ENCODE measurements at regions not wholly inside any gene's neighbourhood (a gene's known extent, or its start where the extent isn't known, plus 50 kb on each side); places are given as distances from the start of the nearest gene placed in this dataset.
"Not testable (repeated sequence)": the region's sequence is repeated elsewhere in the genome, so short reads cannot be mapped to it uniquely, and the experiment has no call there.

DNA sequence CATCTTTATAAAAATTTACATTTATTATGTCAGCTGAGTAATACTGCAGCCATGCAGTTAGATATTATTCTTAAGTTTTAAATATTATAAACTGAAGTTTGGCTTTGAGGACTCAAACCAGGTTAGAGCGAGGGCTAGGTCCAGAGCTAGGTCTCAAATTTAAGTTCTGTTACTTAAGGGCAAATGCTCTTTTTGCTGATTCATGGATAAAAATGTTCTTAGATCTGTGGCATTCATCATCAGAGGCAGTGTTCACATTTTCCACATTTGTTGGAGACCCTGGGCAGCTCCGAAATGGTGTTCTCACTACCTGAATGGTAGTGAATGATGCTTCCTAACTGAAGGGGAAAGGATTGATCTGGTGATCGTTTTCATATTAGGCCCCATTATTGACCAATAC is 121.4 kb upstream of the MB21D2 start:
- TF ChIP-seq, protein P1, sequence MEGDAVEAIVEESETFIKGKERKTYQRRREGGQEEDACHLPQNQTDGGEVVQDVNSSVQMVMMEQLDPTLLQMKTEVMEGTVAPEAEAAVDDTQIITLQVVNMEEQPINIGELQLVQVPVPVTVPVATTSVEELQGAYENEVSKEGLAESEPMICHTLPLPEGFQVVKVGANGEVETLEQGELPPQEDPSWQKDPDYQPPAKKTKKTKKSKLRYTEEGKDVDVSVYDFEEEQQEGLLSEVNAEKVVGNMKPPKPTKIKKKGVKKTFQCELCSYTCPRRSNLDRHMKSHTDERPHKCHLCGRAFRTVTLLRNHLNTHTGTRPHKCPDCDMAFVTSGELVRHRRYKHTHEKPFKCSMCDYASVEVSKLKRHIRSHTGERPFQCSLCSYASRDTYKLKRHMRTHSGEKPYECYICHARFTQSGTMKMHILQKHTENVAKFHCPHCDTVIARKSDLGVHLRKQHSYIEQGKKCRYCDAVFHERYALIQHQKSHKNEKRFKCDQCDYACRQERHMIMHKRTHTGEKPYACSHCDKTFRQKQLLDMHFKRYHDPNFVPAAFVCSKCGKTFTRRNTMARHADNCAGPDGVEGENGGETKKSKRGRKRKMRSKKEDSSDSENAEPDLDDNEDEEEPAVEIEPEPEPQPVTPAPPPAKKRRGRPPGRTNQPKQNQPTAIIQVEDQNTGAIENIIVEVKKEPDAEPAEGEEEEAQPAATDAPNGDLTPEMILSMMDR (IDR thresholded peaks at IDR 0.05) = no peak
- Histone ChIP-seq H3K9me3 (no peaks in the 10 kb centered on the region), H3K36me3 (no peaks in the 10 kb centered on the region), H3K27ac (no peak overlapping the region), H3K4me3 (no peak overlapping the region), H3K27me3 (no peaks in the 10 kb centered on the region), H3K4me1 (no peaks in the 10 kb centered on the region)
- intact Hi-C loops (cut with DNase I) = no loop called here
- no peak for DNase-seq (ENCODE audit: low spot score in 2 of 2)

DNA sequence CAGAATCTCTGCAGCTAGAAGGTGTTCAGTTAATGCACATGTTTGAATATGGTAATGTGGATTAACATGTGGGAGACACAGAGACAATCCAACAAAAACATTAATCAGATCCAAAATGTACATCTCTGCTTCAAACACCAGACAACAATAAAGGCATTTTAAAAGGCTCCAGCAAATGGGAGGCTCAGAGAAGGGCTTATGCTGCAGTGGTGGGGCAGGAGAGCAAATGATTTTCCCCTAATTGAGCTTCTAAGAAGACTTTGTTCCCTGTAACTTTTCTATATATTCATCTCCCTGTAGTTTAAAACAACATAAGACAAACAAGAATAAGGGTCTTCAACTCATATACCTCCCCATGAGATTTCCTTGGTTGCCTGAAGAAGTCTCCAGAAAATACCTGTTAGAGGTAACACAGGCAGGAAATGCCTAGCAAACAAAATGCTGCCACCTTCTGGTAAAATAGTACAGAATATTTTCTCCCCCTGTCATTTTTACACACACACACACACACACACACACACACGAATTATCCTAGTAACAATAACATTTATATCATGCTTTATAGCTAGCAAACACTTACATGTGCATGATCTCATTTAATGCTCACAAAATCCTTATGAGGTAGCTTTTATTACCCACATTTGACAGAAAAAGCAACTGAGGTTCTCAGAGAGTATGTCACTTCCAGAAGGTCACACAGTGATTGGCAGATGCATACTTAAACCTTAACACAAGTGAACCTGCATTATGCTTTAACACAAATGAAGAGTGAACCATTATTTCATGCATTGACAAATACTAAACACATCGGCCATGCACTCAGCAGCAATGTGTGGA is 123.4 kb upstream of the MB21D2 start:
- no peaks in the 10 kb centered on the region for H3K36me3 ChIP-seq
- H3K27ac ChIP-seq = no peak overlapping the region
- no peaks in the 10 kb centered on the region for H3K27me3 ChIP-seq
- no peak overlapping the region for H3K4me3 ChIP-seq
- H3K4me1 ChIP-seq = no peaks in the 10 kb centered on the region
- DNase-seq (ENCODE audit: low spot score in 2 of 2) = no peak
- no peaks in the 10 kb centered on the region for H3K9me3 ChIP-seq
- TF ChIP-seq, protein P1 (IDR thresholded peaks at IDR 0.05) = peak; percentile 37 to 60 (median 38)
- intact Hi-C loops (cut with DNase I) = loop anchor here (1.0 kb wide), 1 partner anchor 225 kb away; no protein-coding TSS in a partner anchor

DNA sequence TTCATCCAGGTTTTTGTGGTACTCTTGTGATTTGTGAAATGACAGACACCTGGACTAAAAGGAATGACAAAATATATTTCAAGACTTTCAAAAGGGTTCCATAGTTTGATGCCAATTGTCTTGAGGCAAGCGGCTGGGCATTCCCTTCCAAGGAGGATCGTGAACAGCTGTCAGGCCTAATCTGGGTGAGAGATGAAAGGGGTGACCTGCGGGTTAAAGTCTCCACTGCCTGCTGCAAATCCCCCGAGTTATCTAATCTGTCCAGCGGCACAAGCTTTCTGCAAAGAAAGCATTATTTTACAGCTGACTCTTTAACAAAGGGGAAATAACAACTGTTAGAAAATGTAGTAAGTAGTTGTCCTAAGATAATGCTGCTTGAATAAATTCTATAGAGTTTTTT is 128.7 kb upstream of the MB21D2 start:
- H3K4me3 ChIP-seq = no peak overlapping the region
- H3K9me3 ChIP-seq = no peaks in the 10 kb centered on the region
- H3K36me3 ChIP-seq = no peaks in the 10 kb centered on the region
- TF ChIP-seq, protein P1 (IDR thresholded peaks at IDR 0.05) = no peak
- H3K27ac ChIP-seq = no peak overlapping the region
- intact Hi-C loops (cut with DNase I) = no loop called here
- no peak for DNase-seq (ENCODE audit: low spot score in 2 of 2)
- no peaks in the 10 kb centered on the region for H3K4me1 ChIP-seq
- H3K27me3 ChIP-seq = no peaks in the 10 kb centered on the region

DNA sequence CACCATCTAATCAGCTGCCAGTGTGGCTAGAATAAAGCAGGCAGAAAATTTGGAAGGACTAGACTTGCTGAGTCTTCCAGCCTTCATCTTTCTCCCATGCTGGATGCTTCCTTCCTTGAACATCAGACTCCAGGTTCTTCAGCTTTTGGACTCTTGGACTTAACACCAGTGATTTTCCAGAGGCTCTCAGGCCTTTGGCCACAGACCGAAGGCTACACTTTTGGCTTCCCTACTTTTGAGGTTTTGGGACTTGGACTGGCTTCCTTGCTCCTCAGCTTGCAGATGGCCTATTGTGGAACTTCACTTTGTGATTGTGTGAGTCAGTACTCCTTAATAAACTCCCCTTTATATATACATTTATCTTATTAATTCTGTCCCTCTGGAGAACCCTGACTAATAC is 129.8 kb upstream of the MB21D2 start:
- H3K4me1 ChIP-seq; H3K4me3 ChIP-seq; H3K9me3 ChIP-seq; intact Hi-C loops (cut with DNase I); H3K36me3 ChIP-seq; H3K27ac ChIP-seq; DNase-seq (ENCODE audit: low spot score in 2 of 2); H3K27me3 ChIP-seq: not testable (repeated sequence)

DNA sequence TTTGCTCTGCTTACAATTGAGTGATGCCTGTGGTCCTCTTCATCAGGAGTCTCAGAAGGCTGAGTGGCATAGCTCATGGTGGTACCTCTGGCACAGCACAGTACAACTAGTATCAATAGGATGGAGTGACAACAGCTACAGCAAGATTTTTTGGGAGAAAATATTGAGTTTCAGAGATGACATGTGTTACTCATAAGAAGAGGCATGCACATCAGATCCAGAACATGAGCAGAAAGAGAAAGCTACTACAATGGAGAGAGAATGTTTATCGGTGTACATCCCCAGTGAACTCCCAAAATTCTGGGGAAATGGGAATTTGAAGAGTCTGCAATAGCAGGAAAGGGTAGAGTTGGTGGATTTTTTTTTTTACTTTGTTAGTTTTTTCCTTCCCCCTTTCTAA is 130.5 kb upstream of the MB21D2 start:
- Histone ChIP-seq H3K9me3 (no peaks in the 10 kb centered on the region), H3K27ac (no peak overlapping the region), H3K36me3 (no peaks in the 10 kb centered on the region), H3K27me3 (no peaks in the 10 kb centered on the region), H3K4me3 (no peak overlapping the region), H3K4me1 (no peaks in the 10 kb centered on the region)
- TF ChIP-seq, protein P1 (IDR thresholded peaks at IDR 0.05) = no peak
- DNase-seq (ENCODE audit: low spot score in 2 of 2) = no peak
- intact Hi-C loops (cut with DNase I) = no loop called here

DNA sequence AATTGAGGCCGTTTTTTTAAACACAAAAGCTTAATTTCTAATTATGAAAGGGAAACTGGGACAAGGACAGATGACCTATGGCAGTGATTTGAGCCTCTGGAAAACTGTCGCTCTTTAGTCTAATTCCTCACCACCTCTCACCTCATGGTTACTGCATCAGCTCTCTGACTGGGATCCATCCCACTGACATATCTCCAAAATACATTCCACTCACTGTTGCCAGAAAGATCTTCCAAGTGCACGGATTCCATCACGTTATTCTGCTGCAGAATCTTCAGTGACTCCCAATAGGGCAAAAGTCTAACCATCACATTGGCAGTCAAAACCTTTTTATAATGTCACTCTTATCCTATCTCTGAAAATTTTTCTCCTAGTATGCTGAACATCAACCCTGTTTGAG is 132.3 kb upstream of the MB21D2 start:
- TF ChIP-seq, protein P1 (IDR thresholded peaks at IDR 0.05) = no peak
- intact Hi-C loops (cut with DNase I) = no loop called here
- no peaks in the 10 kb centered on the region for H3K27me3 ChIP-seq
- H3K9me3 ChIP-seq = no peaks in the 10 kb centered on the region
- H3K36me3 ChIP-seq = no peaks in the 10 kb centered on the region
- no peak overlapping the region for H3K27ac ChIP-seq
- no peaks in the 10 kb centered on the region for H3K4me1 ChIP-seq
- no peak for DNase-seq (ENCODE audit: low spot score in 2 of 2)
- no peak overlapping the region for H3K4me3 ChIP-seq

Measured in ascending aorta (tissue), 2 donors.